HT1080 (cell line): ENCODE measurements at regions not wholly inside any gene's neighbourhood (a gene's known extent, or its start where the extent isn't known, plus 50 kb on each side); places are given as distances from the start of the nearest gene placed in this dataset.
A peak's percentile ranks its signal among the peaks of the same experiment; 100 is the strongest.
"Not testable (repeated sequence)": the region's sequence is repeated elsewhere in the genome, so short reads cannot be mapped to it uniquely, and the experiment has no call there.

ENCODE experiments used
- DNase-seq: peaks from one replicate; pipeline ENCODE4 v3.0.0-alpha.2; 2015; ENCODE audit warnings: low read depth

DNA sequence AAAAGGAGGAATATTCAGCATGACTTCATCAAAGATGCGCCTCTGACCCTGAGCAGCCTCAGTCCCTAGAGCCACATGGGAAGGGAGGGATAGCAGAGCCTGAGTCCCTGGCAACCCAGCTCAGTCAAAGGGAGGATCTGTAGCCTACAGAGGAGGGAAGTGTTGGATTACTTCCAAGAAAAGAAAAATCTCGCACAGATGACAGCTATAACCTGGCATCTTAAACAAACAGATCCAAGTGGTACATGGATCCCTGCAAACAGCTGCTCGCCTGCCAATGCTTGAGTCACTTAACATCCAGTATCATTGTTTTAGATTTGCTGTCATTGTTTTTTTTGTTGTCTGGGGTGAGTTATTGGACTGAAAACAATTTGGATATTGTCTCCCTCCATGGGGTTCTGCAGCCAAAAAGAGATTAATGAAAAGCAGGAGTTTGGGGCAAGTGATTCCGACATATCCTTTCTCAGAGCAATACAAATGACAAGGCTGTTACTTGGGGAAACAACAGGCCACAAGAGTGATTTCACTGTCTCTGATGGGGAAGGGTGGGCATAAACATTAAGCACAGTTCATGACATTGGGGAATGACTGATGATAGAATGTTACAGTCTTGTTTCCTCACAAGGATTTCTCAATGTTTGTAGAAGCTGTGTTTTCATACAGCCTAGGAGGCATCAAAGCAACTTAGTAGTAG lies 153.5 kb upstream of the KIF2A start:
- peak; percentile 38 for DNase-seq

DNA sequence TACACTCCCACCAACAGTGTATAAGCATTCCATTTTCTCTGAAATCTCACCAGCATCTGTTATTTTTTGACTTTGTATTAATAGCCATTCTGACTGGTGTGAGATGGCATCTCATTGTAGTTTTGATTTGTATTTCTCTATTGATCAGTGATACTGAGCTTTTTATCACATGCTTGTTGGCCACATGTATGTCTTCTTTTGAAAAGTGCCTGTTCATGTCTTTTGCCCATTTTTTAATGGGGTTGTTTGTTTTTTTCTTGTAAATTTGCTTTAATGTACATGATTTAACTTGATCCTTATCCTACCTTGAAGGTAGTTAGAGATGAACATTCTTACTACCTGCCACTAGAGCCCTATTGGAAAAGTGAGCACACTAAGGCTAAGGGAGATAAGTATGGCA lies 151.2 kb upstream of the KIF2A start:
- no peak for DNase-seq

- no peak for DNase-seq
These were observed 150.0 kb upstream of the KIF2A start for GRCh38 chr5:62155988-62156387.

- no peak for DNase-seq
These were observed 138.4 kb upstream of the KIF2A start for GRCh38 chr5:62167561-62168057.

- DNase-seq = no peak
These were observed 137.3 kb upstream of the KIF2A start for GRCh38 chr5:62168506-62169281.

GRCh38 chr5:62178258-62178657 lies 127.7 kb upstream of the KIF2A start:
- peak; percentile 17 for DNase-seq

GRCh38 chr5:62182802-62183201 lies 123.2 kb upstream of the KIF2A start:
- DNase-seq = no peak

GRCh38 chr5:62183727-62184126 lies 122.3 kb upstream of the KIF2A start:
- DNase-seq = no peak

DNA sequence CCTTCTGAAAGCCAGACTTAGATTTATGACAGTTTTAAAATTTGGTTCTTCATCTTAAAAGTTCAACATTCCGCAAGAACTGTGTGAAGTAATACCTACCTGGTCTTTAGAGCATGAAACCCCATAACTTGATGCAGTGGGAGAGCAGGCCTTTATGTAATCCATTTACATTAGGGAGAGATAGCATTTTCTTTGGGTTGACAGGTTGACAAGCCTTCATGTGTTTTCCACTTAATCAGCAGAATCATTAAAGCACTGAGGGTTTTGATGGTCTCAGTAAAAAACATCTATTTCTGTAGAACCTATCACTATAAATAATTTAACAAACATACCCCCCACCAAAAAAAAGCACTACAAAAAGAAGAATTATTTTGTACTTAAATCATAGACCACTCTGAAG lies 121.6 kb upstream of the KIF2A start:
- DNase-seq = no peak

DNA sequence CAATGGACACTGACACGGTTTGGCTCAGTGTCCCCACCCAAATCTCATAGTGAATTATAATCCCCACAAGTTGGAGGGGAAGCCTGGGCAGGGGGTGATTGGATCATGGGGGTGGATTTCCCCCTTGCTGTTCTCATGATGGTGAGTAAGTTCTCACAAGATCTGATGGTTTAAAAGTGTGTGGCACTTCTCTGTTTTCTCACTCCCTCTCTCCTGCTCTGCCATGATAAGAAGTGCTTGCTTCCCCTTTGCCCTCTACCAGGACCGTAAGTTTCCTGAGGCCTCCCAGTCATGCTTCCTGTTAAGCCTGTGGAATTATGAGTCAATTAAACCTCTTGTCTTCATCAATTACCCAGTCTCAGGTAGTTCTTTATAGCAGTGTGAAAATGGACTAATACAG lies 115.8 kb upstream of the KIF2A start:
- no peak for DNase-seq

DNA sequence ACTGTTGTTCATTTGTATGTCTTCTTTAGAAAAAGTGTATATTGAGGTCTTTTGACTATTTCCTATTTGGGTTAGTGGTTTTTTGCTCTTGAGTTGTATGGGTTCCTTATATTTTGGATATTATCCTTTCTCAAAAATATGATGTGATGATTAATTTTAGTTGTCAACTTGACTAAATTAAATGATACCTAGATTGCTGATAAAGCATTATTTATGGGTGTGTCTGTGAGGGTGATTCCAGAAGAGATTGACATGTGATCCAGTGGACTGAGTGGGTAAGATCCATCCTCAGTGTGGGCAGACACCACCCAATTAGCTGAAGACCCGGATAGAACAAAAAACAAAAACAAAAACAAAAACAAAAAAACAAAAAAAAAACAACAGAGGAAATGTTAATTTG lies 115.1 kb upstream of the KIF2A start:
- no peak for DNase-seq

DNA sequence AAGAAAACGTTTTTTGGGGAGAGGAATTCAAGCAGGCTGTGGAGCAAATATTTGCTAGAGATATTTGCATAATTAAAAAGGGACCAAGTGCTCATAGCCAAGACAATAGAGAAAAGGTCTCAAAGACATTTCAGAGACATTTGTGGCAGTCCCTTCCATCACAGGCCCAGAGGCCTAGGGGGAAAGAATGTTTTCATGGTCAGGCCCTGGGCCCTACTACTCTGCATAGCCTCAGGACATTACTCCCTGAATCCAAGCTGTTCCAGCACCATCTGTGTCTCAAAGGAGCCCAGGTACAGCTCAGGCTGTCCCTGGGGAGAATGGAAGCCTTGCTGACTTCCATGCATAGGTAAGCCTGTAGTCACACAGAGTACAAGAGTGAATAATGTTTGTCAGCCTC lies 113.0 kb upstream of the KIF2A start:
- DNase-seq = no peak

DNA sequence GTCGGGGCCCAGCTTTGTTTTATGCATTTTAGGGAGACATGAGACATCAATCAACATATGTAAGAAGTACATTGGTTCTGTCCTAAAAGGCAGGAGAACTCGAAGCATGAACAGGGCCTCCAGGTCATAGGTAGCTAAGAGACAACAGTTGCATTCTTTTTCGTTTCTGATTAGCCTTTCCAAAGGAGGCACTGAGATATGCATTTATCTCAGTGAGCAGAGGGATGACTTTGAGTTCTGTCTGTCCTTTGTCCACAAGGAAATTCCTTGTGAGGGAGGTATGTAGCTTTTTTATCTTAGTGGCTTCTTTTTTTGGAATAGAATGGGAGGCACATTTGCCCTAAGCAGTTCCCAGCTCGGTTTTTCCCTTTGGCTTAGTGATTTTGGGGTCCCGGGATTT lies 109.5 kb upstream of the KIF2A start:
- not testable (repeated sequence) for DNase-seq

- DNase-seq = no peak
These were observed 108.3 kb upstream of the KIF2A start for GRCh38 chr5:62197697-62198096.

- DNase-seq = no peak
These were observed 107.6 kb upstream of the KIF2A start for GRCh38 chr5:62198421-62198820.

DNA sequence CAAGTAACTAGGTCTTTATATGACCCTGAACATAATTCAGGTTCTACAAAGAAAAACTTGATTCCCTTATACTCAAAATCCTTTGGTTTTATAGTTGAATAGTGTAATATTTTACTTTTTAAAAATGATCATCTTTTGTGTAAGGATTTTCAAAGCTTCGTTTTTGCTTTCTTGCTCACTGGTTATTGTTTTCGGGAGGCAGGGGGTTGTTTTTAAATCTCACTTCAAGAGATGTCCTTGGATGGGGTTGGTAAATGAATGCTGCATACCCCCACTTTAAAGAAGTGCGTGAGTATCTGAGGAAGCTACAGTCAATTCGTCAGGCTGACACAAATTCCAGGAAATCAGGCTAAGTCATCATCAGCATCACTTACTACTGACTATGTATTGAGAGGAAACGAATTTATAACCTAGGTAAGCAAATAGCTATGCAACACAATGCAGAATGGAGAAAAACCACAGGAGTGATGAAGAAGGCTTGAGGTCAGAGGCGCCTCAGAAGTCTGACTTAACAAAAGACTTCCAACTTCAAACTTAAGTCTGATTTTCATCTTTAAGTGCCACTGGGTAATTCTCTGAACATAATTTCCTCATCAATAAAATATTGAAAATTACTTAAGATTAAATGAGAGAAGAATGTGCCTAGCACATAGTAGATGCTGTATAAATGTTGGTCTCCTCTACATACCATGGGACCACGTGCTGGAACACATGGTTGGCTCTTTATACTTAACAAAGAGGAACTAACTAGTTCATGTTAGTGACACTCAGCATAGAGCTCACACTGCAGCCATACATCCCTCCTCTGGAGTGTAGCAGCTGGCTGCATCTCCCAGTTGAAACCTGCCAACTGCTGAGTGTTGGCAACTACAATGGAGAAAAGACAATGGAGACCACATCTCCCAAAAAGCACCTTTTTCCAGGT lies 106.0 kb upstream of the KIF2A start:
- DNase-seq = peak; percentile 35

GRCh38 chr5:62206150-62206829 lies 99.7 kb upstream of the KIF2A start:
- DNase-seq = peak; percentile 37

GRCh38 chr5:62208218-62208852 lies 97.7 kb upstream of the KIF2A start:
- no peak for DNase-seq

DNA sequence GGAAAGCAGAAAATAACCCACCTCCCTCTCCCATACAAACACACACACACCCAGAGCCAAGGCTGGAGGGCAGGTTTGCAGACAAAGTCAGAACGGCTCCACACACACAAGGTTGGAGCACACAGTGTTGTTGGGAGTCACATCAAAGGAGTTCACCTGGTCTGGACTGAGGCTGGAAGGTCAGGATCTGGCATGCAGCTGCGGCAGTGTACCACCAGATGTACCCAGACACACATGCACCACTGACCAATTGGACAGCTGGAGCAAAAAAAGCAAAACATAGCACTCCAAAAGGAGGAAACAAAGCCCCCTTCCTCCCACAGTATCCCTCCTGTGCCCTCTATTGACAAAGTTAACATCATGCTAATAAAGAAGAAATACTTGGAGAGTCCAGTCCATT lies 94.6 kb upstream of the KIF2A start:
- no peak for DNase-seq

GRCh38 chr5:62212648-62213047 lies 93.4 kb upstream of the KIF2A start:
- no peak for DNase-seq

DNA sequence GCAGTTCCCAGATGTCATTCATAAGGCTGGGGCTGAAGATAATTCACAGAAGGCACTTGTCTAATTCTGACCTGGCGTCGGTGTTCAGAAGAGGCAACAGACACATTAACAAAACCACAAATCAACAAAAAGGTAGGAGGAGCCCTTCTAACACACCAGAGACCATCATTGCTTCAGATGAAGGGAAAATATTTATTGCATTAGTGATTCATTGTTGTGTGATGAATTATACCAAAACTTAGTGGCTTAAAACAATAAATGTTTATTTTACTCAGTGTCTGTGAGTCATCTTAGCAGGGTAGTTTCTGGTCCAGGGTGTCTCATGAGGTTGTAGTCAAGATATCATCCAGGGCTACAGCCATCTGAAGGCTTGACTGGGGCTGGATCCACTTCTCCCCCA lies 91.3 kb upstream of the KIF2A start:
- DNase-seq = no peak
